Loucy (cell line): ENCODE measurements at regions not wholly inside any gene's neighbourhood (a gene's known extent, or its start where the extent isn't known, plus 50 kb on each side); places are given as distances from the start of the nearest gene placed in this dataset.

ENCODE experiments used
- H2AFZ ChIP-seq: fragments of 200-600 bp; sonication (generic); 2 replicates; pipeline ENCODE4 v1.6.0; 2016; ENCODE audit warnings: antibody characterized with exemption, mild to moderate bottlenecking, low read length, moderate library complexity
- H3F3A ChIP-seq: fragments of 200-600 bp; 2 replicates; pipeline ENCODE4 v1.6.0; 2016; ENCODE audit warnings: antibody characterized with exemption, low read depth, mild to moderate bottlenecking
- H3K27me3 ChIP-seq: fragments of 200-600 bp; sonication (generic); 2 replicates; pipeline ENCODE4 v1.6.1; 2014; ENCODE audit warnings: low read length, mild to moderate bottlenecking; ENCODE audit not compliant: insufficient read depth, poor library complexity, severe bottlenecking
- H3K36me3 ChIP-seq: fragments of 200-600 bp; sonication (generic); 2 replicates; pipeline ENCODE4 v1.6.1; 2016; ENCODE audit warnings: low read length; ENCODE audit not compliant: insufficient read depth
- H3K4me1 ChIP-seq: fragments of 200-600 bp; sonication (generic); 2 replicates; pipeline ENCODE4 v1.5.1; 2014; ENCODE audit warnings: low read length, mild to moderate bottlenecking; ENCODE audit not compliant: insufficient read depth, poor library complexity, severe bottlenecking
- H3K4me2 ChIP-seq: fragments of 200-600 bp; sonication (generic); 2 replicates; pipeline ENCODE4 v1.6.0; 2014; ENCODE audit warnings: antibody characterized with exemption, low read length, low read depth, mild to moderate bottlenecking; ENCODE audit not compliant: poor library complexity, severe bottlenecking
- H3K4me3 ChIP-seq: fragments of 200-600 bp; sonication (generic); 2 replicates; pipeline ENCODE4 v1.5.1; 2014; ENCODE audit warnings: low read length, mild to moderate bottlenecking, mixed read lengths; ENCODE audit not compliant: poor library complexity, severe bottlenecking
- H3K79me2 ChIP-seq: fragments of 200-600 bp; sonication (generic); 2 replicates; pipeline ENCODE4 v1.6.1; 2014; ENCODE audit warnings: low read length; ENCODE audit not compliant: insufficient read depth
- H3K9ac ChIP-seq: fragments of 200-600 bp; sonication (generic); 2 replicates; pipeline ENCODE4 v1.6.0; 2014; ENCODE audit warnings: mild to moderate bottlenecking, low read depth, low read length, moderate library complexity; ENCODE audit not compliant: poor library complexity, severe bottlenecking
- H3K9me2 ChIP-seq: fragments of 200-600 bp; sonication (generic); replicated peaks from 2 replicates; pipeline ENCODE4 v1.6.1; 2016; ENCODE audit warnings: low read depth, low read length, mixed read lengths
- H3K9me3 ChIP-seq: fragments of 200-600 bp; sonication (generic); 2 replicates; pipeline ENCODE4 v1.6.1; 2014; ENCODE audit warnings: mild to moderate bottlenecking, antibody characterized with exemption, low read length, low read depth; ENCODE audit not compliant: insufficient read depth
- H4K20me1 ChIP-seq: fragments of 200-600 bp; sonication (generic); 2 replicates; pipeline ENCODE4 v1.6.0; 2014; ENCODE audit warnings: antibody characterized with exemption, low read length, mild to moderate bottlenecking; ENCODE audit not compliant: insufficient read depth, poor library complexity, severe bottlenecking
- CTCF ChIP-seq: fragments of 200-600 bp; sonication (generic); conservative IDR thresholded peaks from 2 replicates; pipeline ENCODE4 v1.5.1; 2014; ENCODE audit warnings: mild to moderate bottlenecking, antibody characterized with exemption, low read length
- EZH2phosphoT487 ChIP-seq: fragments of 200-600 bp; IDR thresholded peaks from 2 replicates; pipeline ENCODE4 v1.6.1; 2018; ENCODE audit warnings: antibody characterized with exemption, mild to moderate bottlenecking, moderate library complexity, borderline replicate concordance

DNA sequence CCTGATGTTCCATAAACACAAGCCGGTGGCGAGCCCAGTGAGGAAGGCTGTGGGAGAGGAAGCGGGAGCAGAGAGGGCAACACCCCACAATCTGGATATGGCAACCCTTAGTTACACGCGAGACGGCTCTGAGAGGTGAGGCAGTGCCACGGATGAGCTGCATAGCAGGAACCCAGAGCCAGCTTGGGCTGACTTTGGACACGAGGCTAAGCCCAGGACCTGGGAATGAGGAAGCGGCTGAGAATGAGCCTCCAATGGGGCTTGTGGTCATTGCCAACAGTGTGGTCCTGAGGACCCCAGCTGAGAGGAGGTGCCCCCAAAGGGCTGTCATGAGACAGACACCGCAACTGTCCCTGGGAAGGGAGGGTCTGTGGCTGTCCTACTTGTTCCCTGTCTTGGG, 160.0 kb upstream of the SMIM23 start:
- H3K36me3 ChIP-seq: no peaks in the 10 kb centered on the region
- TF ChIP-seq EZH2phosphoT487: no peak
- no peak for TF ChIP-seq CTCF

DNA sequence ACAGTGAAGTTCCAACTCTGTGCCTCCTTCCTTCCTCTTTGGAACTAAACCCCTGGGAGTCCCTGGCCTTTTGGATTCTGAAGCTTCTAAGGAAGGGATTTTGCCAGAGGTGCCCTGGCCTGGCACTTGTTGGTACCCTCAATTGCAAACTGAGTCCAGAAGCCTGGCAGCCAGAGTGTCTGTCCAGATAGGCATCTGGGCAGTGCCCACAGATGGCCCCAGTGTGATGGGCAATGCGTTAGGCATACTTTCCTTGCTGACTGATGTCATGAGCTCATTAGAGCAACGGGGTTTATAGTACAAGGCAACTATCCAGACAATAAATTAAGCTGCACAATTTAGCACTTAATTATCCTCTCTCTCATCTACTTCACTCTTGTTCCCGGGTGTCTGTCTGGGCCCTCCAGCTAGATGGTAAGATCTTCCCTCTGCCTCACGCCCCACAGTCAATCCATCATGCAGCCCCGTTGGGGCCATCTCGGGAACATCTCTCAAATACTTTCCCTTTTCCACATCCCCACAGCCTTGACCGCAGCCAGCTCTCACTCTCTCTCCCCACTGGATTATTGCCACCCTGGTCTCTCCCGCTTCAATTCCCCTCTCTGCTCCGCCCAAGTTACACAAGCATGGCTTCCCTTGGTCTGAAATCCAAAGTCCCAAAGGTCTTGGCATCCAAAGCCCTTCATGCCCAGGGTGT, 157.5 kb upstream of the SMIM23 start:
- H2AFZ ChIP-seq: no peak overlapping the region
- no peak overlapping the region for H3K4me3 ChIP-seq
- no peak for TF ChIP-seq EZH2phosphoT487
- no peak for TF ChIP-seq CTCF
- H3K9ac ChIP-seq: no peak overlapping the region
- H3K9me2 ChIP-seq: no peaks in the 10 kb centered on the region
- no peaks in the 10 kb centered on the region for H4K20me1 ChIP-seq
- no peaks in the 10 kb centered on the region for H3K27me3 ChIP-seq
- peaks cover 7% of the 10 kb centered on the region for H3K4me1 ChIP-seq
- H3K4me2 ChIP-seq: no peak overlapping the region
- no peaks in the 10 kb centered on the region for H3F3A ChIP-seq
- H3K36me3 ChIP-seq: no peaks in the 10 kb centered on the region
- H3K79me2 ChIP-seq: no peaks in the 10 kb centered on the region
- H3K9me3 ChIP-seq: no peaks in the 10 kb centered on the region

More for the DNA sequence above, 160.0 kb upstream of the SMIM23 start:
- Histone ChIP-seq H4K20me1 (no peaks in the 10 kb centered on the region), H3K4me1 (peaks cover 7% of the 10 kb centered on the region), H3K27me3 (no peaks in the 10 kb centered on the region), H3K9me2 (no peaks in the 10 kb centered on the region), H3K9me3 (no peaks in the 10 kb centered on the region), H3K4me2 (no peak overlapping the region), H3K4me3 (no peak overlapping the region), H3K79me2 (no peaks in the 10 kb centered on the region), H3F3A (no peaks in the 10 kb centered on the region), H3K9ac (no peak overlapping the region), H2AFZ (no peak overlapping the region)

- Histone ChIP-seq H3K27me3 (no peaks in the 10 kb centered on the region), H3K4me2 (no peak overlapping the region), H2AFZ (no peak overlapping the region), H3K36me3 (no peaks in the 10 kb centered on the region), H3K9me3 (no peaks in the 10 kb centered on the region), H3F3A (no peaks in the 10 kb centered on the region), H3K4me1 (peaks cover 7% of the 10 kb centered on the region), H4K20me1 (no peaks in the 10 kb centered on the region), H3K79me2 (no peaks in the 10 kb centered on the region), H3K9ac (no peak overlapping the region), H3K4me3 (no peak overlapping the region), H3K9me2 (no peaks in the 10 kb centered on the region)
- TF ChIP-seq EZH2phosphoT487 (no peak), CTCF (no peak)
These were observed 157.0 kb upstream of the SMIM23 start for GRCh38 chr5:171628633-171628974.
